ENCODE measurements at regions not wholly inside any gene's neighbourhood (a gene's known extent, or its start where the extent isn't known, plus 50 kb on each side); places are given as distances from the start of the nearest gene placed in this dataset.

DNA sequence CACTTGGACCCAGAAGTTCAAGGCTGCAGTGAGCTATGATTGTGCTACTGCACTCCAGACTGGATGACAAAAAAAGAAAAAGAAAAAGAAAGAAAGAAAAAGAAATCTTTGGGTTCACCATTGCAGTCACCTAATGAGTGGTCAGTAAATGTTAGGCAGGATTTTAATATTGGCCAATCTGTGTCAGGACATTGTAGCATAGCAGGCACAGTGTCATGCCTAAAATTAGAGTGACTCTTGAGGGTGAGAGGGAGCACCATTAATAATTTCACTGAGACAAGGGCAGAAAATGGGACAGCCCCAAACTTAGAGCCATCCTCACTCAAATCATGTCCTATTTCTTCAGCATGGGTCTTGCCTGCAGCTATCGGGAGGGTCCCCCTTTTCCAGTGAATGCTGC is 221.6 kb upstream of the NRP1 start:
- no peak overlapping the region for H3K27ac ChIP-seq (ENCODE audit: low read depth, low read length, poor library complexity, severe bottlenecking)
- no peaks in the 10 kb centered on the region for H3K9me2 ChIP-seq (ENCODE audit: low read depth, low read length)
- H3K27me3 ChIP-seq (ENCODE audit: insufficient read depth, low read length): no peaks in the 10 kb centered on the region; the same call in 1 of the 2 replicates
- H3F3A ChIP-seq (ENCODE audit: insufficient read depth, low read length): no peaks in the 10 kb centered on the region
- no peak overlapping the region for H3K9ac ChIP-seq (ENCODE audit: low read length)
- H3K4me1 ChIP-seq (ENCODE audit: insufficient read depth, low read length, severe bottlenecking): no peaks in the 10 kb centered on the region
- H3K4me3 ChIP-seq (ENCODE audit: low read depth, low read length, poor library complexity, severe bottlenecking): no peak overlapping the region
- TF ChIP-seq EZH2 (IDR thresholded peaks at IDR 0.05; ENCODE audit: borderline replicate concordance, low read length): no peak
- TF ChIP-seq, protein P1, sequence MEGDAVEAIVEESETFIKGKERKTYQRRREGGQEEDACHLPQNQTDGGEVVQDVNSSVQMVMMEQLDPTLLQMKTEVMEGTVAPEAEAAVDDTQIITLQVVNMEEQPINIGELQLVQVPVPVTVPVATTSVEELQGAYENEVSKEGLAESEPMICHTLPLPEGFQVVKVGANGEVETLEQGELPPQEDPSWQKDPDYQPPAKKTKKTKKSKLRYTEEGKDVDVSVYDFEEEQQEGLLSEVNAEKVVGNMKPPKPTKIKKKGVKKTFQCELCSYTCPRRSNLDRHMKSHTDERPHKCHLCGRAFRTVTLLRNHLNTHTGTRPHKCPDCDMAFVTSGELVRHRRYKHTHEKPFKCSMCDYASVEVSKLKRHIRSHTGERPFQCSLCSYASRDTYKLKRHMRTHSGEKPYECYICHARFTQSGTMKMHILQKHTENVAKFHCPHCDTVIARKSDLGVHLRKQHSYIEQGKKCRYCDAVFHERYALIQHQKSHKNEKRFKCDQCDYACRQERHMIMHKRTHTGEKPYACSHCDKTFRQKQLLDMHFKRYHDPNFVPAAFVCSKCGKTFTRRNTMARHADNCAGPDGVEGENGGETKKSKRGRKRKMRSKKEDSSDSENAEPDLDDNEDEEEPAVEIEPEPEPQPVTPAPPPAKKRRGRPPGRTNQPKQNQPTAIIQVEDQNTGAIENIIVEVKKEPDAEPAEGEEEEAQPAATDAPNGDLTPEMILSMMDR (IDR thresholded peaks at IDR 0.05; ENCODE audit: low read length): no peak
- no peaks in the 10 kb centered on the region for H3K36me3 ChIP-seq (ENCODE audit: insufficient read depth, low read length)
- no peaks in the 10 kb centered on the region for H3K79me2 ChIP-seq (ENCODE audit: insufficient read depth, low read length)
- no peaks in the 10 kb centered on the region for H3K9me3 ChIP-seq (ENCODE audit: low read length)
- no peaks in the 10 kb centered on the region for H4K20me1 ChIP-seq (ENCODE audit: insufficient read depth, low read length)
- no peak overlapping the region for H2AFZ ChIP-seq (ENCODE audit: low read length)
- no peak overlapping the region for H3K4me2 ChIP-seq (ENCODE audit: low read length)

DNA sequence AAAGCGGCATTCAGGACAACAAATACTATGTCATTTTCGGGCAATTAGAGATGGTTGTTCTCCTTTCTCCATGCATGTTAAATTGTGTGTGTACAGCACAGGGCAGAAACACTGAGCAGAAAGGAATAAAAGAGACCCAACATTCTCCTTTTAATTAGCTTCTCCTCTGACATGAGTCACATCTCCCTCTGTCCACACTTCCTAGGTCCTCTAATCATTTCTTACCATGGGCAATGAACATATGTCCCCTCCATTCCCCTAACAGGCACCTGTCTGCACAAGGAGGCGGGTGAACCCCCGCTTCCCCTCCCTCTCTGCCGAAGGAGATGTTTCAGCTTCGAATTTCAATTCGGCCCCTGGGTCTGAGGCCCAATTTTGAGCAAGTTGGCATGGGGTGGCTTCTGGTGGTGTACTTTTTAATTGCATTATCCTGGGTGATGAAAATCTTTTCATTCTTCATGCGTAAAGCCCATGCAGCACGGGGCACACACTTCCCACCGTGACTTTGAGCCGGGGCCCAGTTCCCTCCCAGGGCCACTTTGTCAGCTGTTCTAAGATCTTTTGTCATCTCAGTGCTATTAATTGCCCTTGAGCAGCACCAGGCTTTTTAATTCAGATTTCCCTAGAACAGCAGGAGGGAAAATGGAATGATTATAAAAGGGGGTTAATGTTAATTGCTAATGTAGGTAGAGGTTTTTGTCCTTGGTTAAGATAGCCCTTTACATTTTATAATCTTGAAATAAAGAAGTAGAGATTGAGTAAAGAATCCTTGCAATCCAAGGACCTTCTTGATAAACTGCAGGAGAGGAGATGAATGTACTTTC is 219.5 kb upstream of the NRP1 start:
- no peak overlapping the region for H3K4me3 ChIP-seq (ENCODE audit: low read depth, low read length, poor library complexity, severe bottlenecking)
- H2AFZ ChIP-seq (ENCODE audit: low read length): no peak overlapping the region
- H3K36me3 ChIP-seq (ENCODE audit: insufficient read depth, low read length): no peaks in the 10 kb centered on the region
- no peaks in the 10 kb centered on the region for H4K20me1 ChIP-seq (ENCODE audit: insufficient read depth, low read length)
- H3K9me2 ChIP-seq (ENCODE audit: low read depth, low read length): no peaks in the 10 kb centered on the region
- H3K9ac ChIP-seq (ENCODE audit: low read length): no peak overlapping the region
- H3F3A ChIP-seq (ENCODE audit: insufficient read depth, low read length): no peaks in the 10 kb centered on the region
- no peak overlapping the region for H3K27ac ChIP-seq (ENCODE audit: low read depth, low read length, poor library complexity, severe bottlenecking)
- no peak for TF ChIP-seq EZH2 (IDR thresholded peaks at IDR 0.05; ENCODE audit: borderline replicate concordance, low read length)
- TF ChIP-seq, protein P1 (IDR thresholded peaks at IDR 0.05; ENCODE audit: low read length): no peak
- H3K9me3 ChIP-seq (ENCODE audit: low read length): no peaks in the 10 kb centered on the region
- H3K79me2 ChIP-seq (ENCODE audit: insufficient read depth, low read length): no peaks in the 10 kb centered on the region
- H3K27me3 ChIP-seq (ENCODE audit: insufficient read depth, low read length): no peaks in the 10 kb centered on the region; the same call in 1 of the 2 replicates
- no peaks in the 10 kb centered on the region for H3K4me1 ChIP-seq (ENCODE audit: insufficient read depth, low read length, severe bottlenecking)
- H3K4me2 ChIP-seq (ENCODE audit: low read length): no peak overlapping the region

DNA sequence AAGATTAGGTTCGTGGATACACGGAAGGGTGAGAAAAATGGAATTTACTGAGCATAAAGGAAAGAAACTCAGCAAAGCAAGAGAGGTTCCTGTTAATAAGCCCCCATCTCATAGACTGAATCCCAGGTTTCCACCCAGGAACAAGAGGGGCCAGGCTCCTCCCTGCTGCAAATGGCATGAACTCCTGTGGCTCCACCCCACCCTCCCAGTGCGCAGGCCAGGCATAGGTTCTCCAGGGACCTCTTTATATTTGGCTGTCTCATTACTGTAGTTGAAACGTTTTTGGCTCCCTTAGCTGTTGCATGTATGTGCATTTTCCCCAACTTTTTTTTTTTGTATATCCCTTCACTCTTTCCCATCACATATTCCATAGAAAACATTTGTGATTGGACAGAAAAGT is 217.8 kb upstream of the NRP1 start:
- Histone ChIP-seq H3K27me3 (ENCODE audit: insufficient read depth, low read length) (no peaks in the 10 kb centered on the region), H3K9me2 (ENCODE audit: low read depth, low read length) (no peaks in the 10 kb centered on the region)

More for the DNA sequence above, 217.8 kb upstream of the NRP1 start:
- Histone ChIP-seq H2AFZ (ENCODE audit: low read length) (no peak overlapping the region), H3K9me3 (ENCODE audit: low read length) (no peaks in the 10 kb centered on the region), H3K4me2 (ENCODE audit: low read length) (no peak overlapping the region), H4K20me1 (ENCODE audit: insufficient read depth, low read length) (no peaks in the 10 kb centered on the region), H3K27ac (ENCODE audit: low read depth, low read length, poor library complexity, severe bottlenecking) (no peak overlapping the region), H3K79me2 (ENCODE audit: insufficient read depth, low read length) (no peaks in the 10 kb centered on the region), H3K36me3 (ENCODE audit: insufficient read depth, low read length) (no peaks in the 10 kb centered on the region), H3K9ac (ENCODE audit: low read length) (no peak overlapping the region), H3K4me1 (ENCODE audit: insufficient read depth, low read length, severe bottlenecking) (no peaks in the 10 kb centered on the region), H3F3A (ENCODE audit: insufficient read depth, low read length) (no peaks in the 10 kb centered on the region), H3K4me3 (ENCODE audit: low read depth, low read length, poor library complexity, severe bottlenecking) (no peak overlapping the region)
- TF ChIP-seq EZH2 (IDR thresholded peaks at IDR 0.05; ENCODE audit: borderline replicate concordance, low read length): no peak
- TF ChIP-seq, protein P1 (IDR thresholded peaks at IDR 0.05; ENCODE audit: low read length): no peak

All from OCI-LY1 (cell line).